ENCODE measurements at regions not wholly inside any gene's neighbourhood (a gene's known extent, or its start where the extent isn't known, plus 50 kb on each side); places are given as distances from the start of the nearest gene placed in this dataset.

GRCh38 chr16:64151990-64152767 is 969.7 kb downstream of the CDH11 start:
- TF ChIP-seq POLR2AphosphoS5 (IDR thresholded peaks at IDR 0.05; ENCODE audit: insufficient read depth in 1 of 2, low read depth in 1 of 2): no peak
- TF ChIP-seq CTCF (IDR thresholded peaks at IDR 0.05): no peak
- no peak for TF ChIP-seq POLR2A (IDR thresholded peaks at IDR 0.05)
- Histone ChIP-seq H3K4me1 (no peaks in the 10 kb centered on the region), H3K9me3 (no peaks in the 10 kb centered on the region), H3K27ac (no peak overlapping the region), H3K36me3 (no peaks in the 10 kb centered on the region), H3K27me3 (no peaks in the 10 kb centered on the region), H3K4me3 (no peak overlapping the region)
- intact Hi-C loops (cut with DNase I): no loop called here
- no peak for DNase-seq (ENCODE audit: extremely low spot score in 2 of 2)

DNA sequence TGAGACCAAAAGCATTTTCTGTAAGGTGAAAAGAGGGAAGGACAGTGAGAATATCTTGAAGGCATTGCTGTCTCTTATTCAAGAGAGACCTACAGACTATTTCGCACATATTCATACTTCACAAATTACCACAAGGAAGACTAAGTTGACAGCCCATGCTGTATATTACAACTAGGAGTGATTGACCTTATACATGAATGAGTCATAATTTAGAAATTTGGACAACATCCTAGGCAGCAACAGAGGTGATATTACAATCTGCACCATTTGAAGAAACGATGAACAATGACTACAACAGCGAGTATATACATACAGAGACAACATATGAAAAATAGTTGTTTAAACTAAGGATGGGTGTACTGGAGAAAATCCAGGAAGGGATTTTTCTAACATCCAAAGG is 971.7 kb downstream of the CDH11 start:
- DNase-seq (ENCODE audit: extremely low spot score in 2 of 2): no peak
- H3K4me1 ChIP-seq: no peaks in the 10 kb centered on the region
- H3K27me3 ChIP-seq: no peaks in the 10 kb centered on the region
- TF ChIP-seq POLR2A (IDR thresholded peaks at IDR 0.05) (no peak), CTCF (IDR thresholded peaks at IDR 0.05) (no peak), POLR2AphosphoS5 (IDR thresholded peaks at IDR 0.05; ENCODE audit: insufficient read depth in 1 of 2, low read depth in 1 of 2) (no peak)
- no peak overlapping the region for H3K27ac ChIP-seq
- intact Hi-C loops (cut with DNase I): no loop called here
- H3K36me3 ChIP-seq: no peaks in the 10 kb centered on the region
- H3K4me3 ChIP-seq: no peak overlapping the region
- H3K9me3 ChIP-seq: no peaks in the 10 kb centered on the region

GRCh38 chr16:64149756-64150155 is 972.1 kb downstream of the CDH11 start:
- Histone ChIP-seq H3K4me3 (no peak overlapping the region), H3K36me3 (no peaks in the 10 kb centered on the region), H3K27ac (no peak overlapping the region), H3K27me3 (no peaks in the 10 kb centered on the region), H3K4me1 (no peaks in the 10 kb centered on the region), H3K9me3 (no peaks in the 10 kb centered on the region)
- TF ChIP-seq POLR2A (IDR thresholded peaks at IDR 0.05): no peak
- TF ChIP-seq CTCF (IDR thresholded peaks at IDR 0.05): no peak
- no peak for TF ChIP-seq POLR2AphosphoS5 (IDR thresholded peaks at IDR 0.05; ENCODE audit: insufficient read depth in 1 of 2, low read depth in 1 of 2)
- intact Hi-C loops (cut with DNase I): no loop called here
- no peak for DNase-seq (ENCODE audit: extremely low spot score in 2 of 2)

DNA sequence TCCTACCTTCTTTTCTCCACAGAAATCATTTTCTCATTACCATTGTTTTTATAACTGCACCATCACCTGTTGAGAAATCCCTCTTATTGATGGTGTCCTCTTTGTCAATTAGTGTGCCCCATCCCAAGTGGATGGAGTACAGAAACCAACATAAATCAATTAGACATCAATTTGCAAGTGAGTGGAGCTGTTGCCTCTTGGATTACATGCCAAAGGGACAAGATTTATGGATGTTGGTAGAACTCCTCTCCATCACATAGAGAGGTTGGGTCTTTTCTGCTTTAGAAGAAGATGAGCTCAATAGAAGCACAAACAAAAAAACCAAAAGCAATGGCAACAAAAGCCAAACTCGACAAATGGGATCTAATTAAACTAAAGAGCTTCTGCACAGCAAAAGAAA is 973.5 kb downstream of the CDH11 start:
- intact Hi-C loops (cut with DNase I): no loop called here
- no peak for TF ChIP-seq POLR2AphosphoS5 (IDR thresholded peaks at IDR 0.05; ENCODE audit: insufficient read depth in 1 of 2, low read depth in 1 of 2)
- TF ChIP-seq CTCF (IDR thresholded peaks at IDR 0.05): no peak
- TF ChIP-seq POLR2A (IDR thresholded peaks at IDR 0.05): no peak
- Histone ChIP-seq H3K36me3 (no peaks in the 10 kb centered on the region), H3K9me3 (no peaks in the 10 kb centered on the region), H3K27me3 (no peaks in the 10 kb centered on the region), H3K4me3 (no peak overlapping the region), H3K27ac (no peak overlapping the region), H3K4me1 (no peaks in the 10 kb centered on the region)
- no peak for DNase-seq (ENCODE audit: extremely low spot score in 2 of 2)

DNA sequence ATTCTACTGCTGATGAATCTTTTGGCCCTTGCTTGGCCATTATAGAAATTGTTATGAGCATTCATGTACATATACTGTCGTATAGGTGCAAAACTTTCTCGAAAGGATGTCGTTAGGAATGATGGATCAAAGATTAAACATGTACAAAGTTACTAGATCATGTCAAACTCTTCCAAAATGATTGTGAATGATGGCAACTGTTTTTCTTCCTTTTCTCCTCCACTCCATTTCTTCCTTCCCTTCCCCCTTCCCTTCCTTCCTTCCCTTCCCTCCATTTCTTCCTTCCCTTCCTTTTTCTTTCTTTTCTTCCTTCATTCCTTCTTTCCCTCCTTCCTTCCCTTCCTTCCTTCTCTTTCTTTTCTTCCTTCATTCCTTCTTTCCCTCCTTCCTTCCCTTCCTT is 973.9 kb downstream of the CDH11 start:
- Histone ChIP-seq H3K27ac (no peak overlapping the region), H3K4me3 (no peak overlapping the region), H3K4me1 (no peaks in the 10 kb centered on the region), H3K36me3 (no peaks in the 10 kb centered on the region), H3K27me3 (no peaks in the 10 kb centered on the region), H3K9me3 (no peaks in the 10 kb centered on the region)
- no peak for TF ChIP-seq POLR2A (IDR thresholded peaks at IDR 0.05)
- no peak for TF ChIP-seq POLR2AphosphoS5 (IDR thresholded peaks at IDR 0.05; ENCODE audit: insufficient read depth in 1 of 2, low read depth in 1 of 2)
- no peak for TF ChIP-seq CTCF (IDR thresholded peaks at IDR 0.05)
- intact Hi-C loops (cut with DNase I): no loop called here
- no peak for DNase-seq (ENCODE audit: extremely low spot score in 2 of 2)

Data from vagina (tissue), 2 donors.